ENCODE measurements at regions not wholly inside any gene's neighbourhood (a gene's known extent, or its start where the extent isn't known, plus 50 kb on each side); places are given as distances from the start of the nearest gene placed in this dataset.

- H3K4me1 ChIP-seq (ENCODE audit: control insufficient read depth in 1 of 2, low read depth in 2 of 2): no peaks in the 10 kb centered on the region
- no peak for ATAC-seq (ENCODE audit: insufficient number of reproducible peaks, low FRiP score, low read depth)
- no peaks in the 10 kb centered on the region for H3K36me3 ChIP-seq
- H3K4me3 ChIP-seq: no peak overlapping the region
- TF ChIP-seq CTCF (IDR thresholded peaks at IDR 0.05): no peak
- H3K27ac ChIP-seq: no peak overlapping the region
- no peaks in the 10 kb centered on the region for H3K27me3 ChIP-seq (replicated peaks; ENCODE audit: insufficient read depth)
- no peak for DNase-seq (ENCODE audit: low spot score)
- H3K9me3 ChIP-seq: no peaks in the 10 kb centered on the region
Observed at GRCh38 chr2:4049463-4049862, 346.1 kb downstream of the DCDC2C start.

- TF ChIP-seq CTCF (IDR thresholded peaks at IDR 0.05): no peak
- no peaks in the 10 kb centered on the region for H3K9me3 ChIP-seq
- DNase-seq (ENCODE audit: low spot score): no peak
Observed at GRCh38 chr2:4053769-4054493, 350.6 kb downstream of the DCDC2C start.

GRCh38 chr2:4066217-4066616 lies 362.8 kb downstream of the DCDC2C start:
- ATAC-seq (ENCODE audit: insufficient number of reproducible peaks, low FRiP score, low read depth) (no peak), DNase-seq (ENCODE audit: low spot score) (no peak)
- Histone ChIP-seq H3K27ac (no peak overlapping the region), H3K9me3 (no peaks in the 10 kb centered on the region), H3K27me3 (replicated peaks; ENCODE audit: insufficient read depth) (no peaks in the 10 kb centered on the region), H3K4me1 (ENCODE audit: control insufficient read depth in 1 of 2, low read depth in 2 of 2) (no peaks in the 10 kb centered on the region), H3K36me3 (no peaks in the 10 kb centered on the region), H3K4me3 (no peak overlapping the region)
- TF ChIP-seq CTCF (IDR thresholded peaks at IDR 0.05): no peak

More at GRCh38 chr2:4053769-4054493, 350.6 kb downstream of the DCDC2C start:
- ATAC-seq (ENCODE audit: insufficient number of reproducible peaks, low FRiP score, low read depth): no peak
- Histone ChIP-seq H3K27me3 (replicated peaks; ENCODE audit: insufficient read depth) (no peaks in the 10 kb centered on the region), H3K36me3 (no peaks in the 10 kb centered on the region), H3K27ac (no peak overlapping the region), H3K4me3 (no peak overlapping the region), H3K4me1 (ENCODE audit: control insufficient read depth in 1 of 2, low read depth in 2 of 2) (no peaks in the 10 kb centered on the region)

- no peaks in the 10 kb centered on the region for H3K36me3 ChIP-seq
- no peak for DNase-seq (ENCODE audit: low spot score)
- H3K27me3 ChIP-seq (replicated peaks; ENCODE audit: insufficient read depth): no peaks in the 10 kb centered on the region
- no peaks in the 10 kb centered on the region for H3K9me3 ChIP-seq
- TF ChIP-seq CTCF (IDR thresholded peaks at IDR 0.05): no peak
- no peak for ATAC-seq (ENCODE audit: insufficient number of reproducible peaks, low FRiP score, low read depth)
- no peak overlapping the region for H3K4me3 ChIP-seq
- no peaks in the 10 kb centered on the region for H3K4me1 ChIP-seq (ENCODE audit: control insufficient read depth in 1 of 2, low read depth in 2 of 2)
- H3K27ac ChIP-seq: no peak overlapping the region
Observed at GRCh38 chr2:4073026-4073569, 369.7 kb downstream of the DCDC2C start.

- Histone ChIP-seq H3K36me3 (no peaks in the 10 kb centered on the region), H3K9me3 (no peaks in the 10 kb centered on the region)
- TF ChIP-seq CTCF (IDR thresholded peaks at IDR 0.05): no peak
Observed at GRCh38 chr2:4077017-4077416, 373.6 kb downstream of the DCDC2C start.

More at GRCh38 chr2:4077017-4077416, 373.6 kb downstream of the DCDC2C start:
- no peak for DNase-seq (ENCODE audit: low spot score)
- Histone ChIP-seq H3K4me3 (no peak overlapping the region), H3K4me1 (ENCODE audit: control insufficient read depth in 1 of 2, low read depth in 2 of 2) (no peaks in the 10 kb centered on the region), H3K27ac (no peak overlapping the region), H3K27me3 (replicated peaks; ENCODE audit: insufficient read depth) (no peaks in the 10 kb centered on the region)
- no peak for ATAC-seq (ENCODE audit: insufficient number of reproducible peaks, low FRiP score, low read depth)

All from thoracic aorta (tissue), 2 donors.